ENCODE measurements at regions not wholly inside any gene's neighbourhood (a gene's known extent, or its start where the extent isn't known, plus 50 kb on each side); places are given as distances from the start of the nearest gene placed in this dataset.

DNA sequence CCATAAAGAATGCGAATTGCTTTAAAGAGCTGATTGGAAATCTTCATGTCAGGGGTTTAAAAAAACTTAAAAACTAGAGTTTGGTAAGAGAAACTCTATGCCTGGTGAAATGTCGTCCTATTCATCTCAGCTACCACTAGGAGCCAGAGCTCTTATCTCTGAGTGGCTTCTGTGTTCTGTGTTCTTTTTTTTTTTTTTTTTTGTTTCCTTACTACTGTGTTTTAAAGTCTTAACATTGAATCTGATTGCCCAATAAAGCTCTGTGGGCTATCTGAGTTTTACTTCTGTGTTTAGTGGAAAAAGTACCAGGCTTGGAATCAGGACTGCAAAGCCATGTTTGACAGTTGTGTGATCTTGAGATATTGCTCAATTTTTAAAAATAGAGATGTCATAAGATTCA, 494.8 kb downstream of the RIT2 start:
- TF ChIP-seq, protein P1, sequence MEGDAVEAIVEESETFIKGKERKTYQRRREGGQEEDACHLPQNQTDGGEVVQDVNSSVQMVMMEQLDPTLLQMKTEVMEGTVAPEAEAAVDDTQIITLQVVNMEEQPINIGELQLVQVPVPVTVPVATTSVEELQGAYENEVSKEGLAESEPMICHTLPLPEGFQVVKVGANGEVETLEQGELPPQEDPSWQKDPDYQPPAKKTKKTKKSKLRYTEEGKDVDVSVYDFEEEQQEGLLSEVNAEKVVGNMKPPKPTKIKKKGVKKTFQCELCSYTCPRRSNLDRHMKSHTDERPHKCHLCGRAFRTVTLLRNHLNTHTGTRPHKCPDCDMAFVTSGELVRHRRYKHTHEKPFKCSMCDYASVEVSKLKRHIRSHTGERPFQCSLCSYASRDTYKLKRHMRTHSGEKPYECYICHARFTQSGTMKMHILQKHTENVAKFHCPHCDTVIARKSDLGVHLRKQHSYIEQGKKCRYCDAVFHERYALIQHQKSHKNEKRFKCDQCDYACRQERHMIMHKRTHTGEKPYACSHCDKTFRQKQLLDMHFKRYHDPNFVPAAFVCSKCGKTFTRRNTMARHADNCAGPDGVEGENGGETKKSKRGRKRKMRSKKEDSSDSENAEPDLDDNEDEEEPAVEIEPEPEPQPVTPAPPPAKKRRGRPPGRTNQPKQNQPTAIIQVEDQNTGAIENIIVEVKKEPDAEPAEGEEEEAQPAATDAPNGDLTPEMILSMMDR (IDR thresholded peaks at IDR 0.05): no peak
- no peak for TF ChIP-seq EP300 (IDR thresholded peaks at IDR 0.05)
- TF ChIP-seq POLR2AphosphoS5 (IDR thresholded peaks at IDR 0.05): no peak
